Loucy (cell line): ENCODE measurements at regions not wholly inside any gene's neighbourhood (a gene's known extent, or its start where the extent isn't known, plus 50 kb on each side); places are given as distances from the start of the nearest gene placed in this dataset.

ENCODE experiments used
- CTCF ChIP-seq: fragments of 200-600 bp; sonication (generic); conservative IDR thresholded peaks from 2 replicates; pipeline ENCODE4 v1.5.1; 2014; ENCODE audit warnings: mild to moderate bottlenecking, antibody characterized with exemption, low read length
- EZH2phosphoT487 ChIP-seq: fragments of 200-600 bp; IDR thresholded peaks from 2 replicates; pipeline ENCODE4 v1.6.1; 2018; ENCODE audit warnings: antibody characterized with exemption, mild to moderate bottlenecking, moderate library complexity, borderline replicate concordance

DNA sequence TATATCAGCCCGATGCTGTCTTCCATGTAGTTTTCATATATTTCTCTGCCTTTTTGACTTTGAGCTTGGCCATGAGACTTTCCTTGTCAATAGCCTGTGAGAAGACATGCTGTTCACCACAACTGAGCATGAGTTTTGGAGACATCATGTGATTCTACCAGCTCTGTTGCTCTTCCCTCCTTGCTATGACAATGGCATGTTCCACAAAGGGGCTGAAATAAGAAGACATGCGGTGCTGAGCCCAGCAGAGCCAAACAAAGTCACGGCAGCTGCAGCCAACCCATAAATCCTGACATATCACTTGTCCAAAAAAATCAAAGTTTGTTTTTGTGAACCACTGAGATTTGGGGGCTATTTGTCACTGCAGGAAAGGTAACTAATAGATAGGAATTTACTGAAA, 343.4 kb upstream of the KITLG start:
- TF ChIP-seq CTCF (no peak), EZH2phosphoT487 (no peak)
